ENCODE measurements at regions not wholly inside any gene's neighbourhood (a gene's known extent, or its start where the extent isn't known, plus 50 kb on each side); places are given as distances from the start of the nearest gene placed in this dataset.
"Not testable (repeated sequence)": the region's sequence is repeated elsewhere in the genome, so short reads cannot be mapped to it uniquely, and the experiment has no call there.

- intact Hi-C loops (cut with DNase I), result no loop called here
- no peaks in the 10 kb centered on the region for H3K36me3 ChIP-seq
Observed at GRCh38 chr9:31916591-31917241, 467.7 kb upstream of the ACO1 start.

GRCh38 chr9:31937737-31938136 is 446.7 kb upstream of the ACO1 start:
- DNase-seq; H3K9me3 ChIP-seq; H3K4me1 ChIP-seq; H3K27me3 ChIP-seq; H3K36me3 ChIP-seq; intact Hi-C loops (cut with DNase I); H3K27ac ChIP-seq; H3K4me3 ChIP-seq: not testable (repeated sequence)
- 91 to 94% methylated on average over 13 of the region's 13 CpGs for WGBS, 2 donors

More at GRCh38 chr9:31916591-31917241, 467.7 kb upstream of the ACO1 start:
- 43 to 58% methylated on average over 2 of the region's 2 CpGs for WGBS, 2 donors
- Histone ChIP-seq H3K27me3 (no peaks in the 10 kb centered on the region), H3K4me1 (peaks cover 0 to 4% (median 0%) of the 10 kb centered on the region in 4 donors), H3K4me3 (no peak overlapping the region), H3K9me3 (peaks cover 0 to 2% (median 0%) of the 10 kb centered on the region in 4 donors), H3K27ac (no peak overlapping the region)
- no peak for DNase-seq
- TF ChIP-seq POLR2AphosphoS5 (IDR thresholded peaks at IDR 0.05) (no peak), POLR2A (IDR thresholded peaks at IDR 0.05) (no peak), EP300 (IDR thresholded peaks at IDR 0.05) (no peak), CTCF (IDR thresholded peaks at IDR 0.05) (no peak)

- no peak overlapping the region for H3K27ac ChIP-seq
- no peak for DNase-seq
- no peaks in the 10 kb centered on the region for H3K4me1 ChIP-seq
- no peaks in the 10 kb centered on the region for H3K27me3 ChIP-seq
- no peak overlapping the region for H3K4me3 ChIP-seq
- peaks cover 0 to 5% (median 1%) of the 10 kb centered on the region in 4 donors for H3K9me3 ChIP-seq
- no peaks in the 10 kb centered on the region for H3K36me3 ChIP-seq
- TF ChIP-seq POLR2A (IDR thresholded peaks at IDR 0.05), result no peak
- no peak for TF ChIP-seq CTCF (IDR thresholded peaks at IDR 0.05)
- no peak for TF ChIP-seq EP300 (IDR thresholded peaks at IDR 0.05)
- TF ChIP-seq POLR2AphosphoS5 (IDR thresholded peaks at IDR 0.05), result no peak
- intact Hi-C loops (cut with DNase I), result no loop called here
- 19 to 70% methylated on average over 1 of the region's 1 CpG for WGBS, 2 donors
Observed at GRCh38 chr9:31950756-31951155, 433.7 kb upstream of the ACO1 start.

- TF ChIP-seq EP300 (IDR thresholded peaks at IDR 0.05), result no peak
- TF ChIP-seq CTCF (IDR thresholded peaks at IDR 0.05), result no peak
- no peak for TF ChIP-seq POLR2A (IDR thresholded peaks at IDR 0.05)
- TF ChIP-seq POLR2AphosphoS5 (IDR thresholded peaks at IDR 0.05), result no peak
- no peak for DNase-seq
- Histone ChIP-seq H3K9me3 (peaks cover 0 to 16% (median 2%) of the 10 kb centered on the region in 4 donors), H3K4me1 (no peaks in the 10 kb centered on the region), H3K4me3 (no peak overlapping the region), H3K36me3 (no peaks in the 10 kb centered on the region), H3K27me3 (no peaks in the 10 kb centered on the region), H3K27ac (no peak overlapping the region)
- intact Hi-C loops (cut with DNase I), result no loop called here
- WGBS, 2 donors, result 62 to 100% methylated on average over 1 of the region's 1 CpG
Observed at GRCh38 chr9:31958572-31958971, 425.9 kb upstream of the ACO1 start.

- intact Hi-C loops (cut with DNase I), result no loop called here
- no peak overlapping the region for H3K4me3 ChIP-seq
- no peak for TF ChIP-seq EP300 (IDR thresholded peaks at IDR 0.05)
- TF ChIP-seq POLR2AphosphoS5 (IDR thresholded peaks at IDR 0.05), result no peak
- no peak for TF ChIP-seq POLR2A (IDR thresholded peaks at IDR 0.05)
- no peak for TF ChIP-seq CTCF (IDR thresholded peaks at IDR 0.05)
- 45 to 56% methylated on average over 2 of the region's 2 CpGs for WGBS, 2 donors
- no peak for DNase-seq
- no peaks in the 10 kb centered on the region for H3K27me3 ChIP-seq
- H3K9me3 ChIP-seq, result no peaks in the 10 kb centered on the region
- no peaks in the 10 kb centered on the region for H3K36me3 ChIP-seq
- no peak overlapping the region for H3K27ac ChIP-seq
- H3K4me1 ChIP-seq, result no peaks in the 10 kb centered on the region
Observed at GRCh38 chr9:31969552-31969951, 414.9 kb upstream of the ACO1 start.

Data from sigmoid colon (tissue), 6 donors.